NCI-H2171 (cell line): ENCODE measurements at regions not wholly inside any gene's neighbourhood (a gene's known extent, or its start where the extent isn't known, plus 50 kb on each side); places are given as distances from the start of the nearest gene placed in this dataset.

Experiments used
- DNase-seq: peaks from one replicate; lab custom pipeline; 2025; lab: John Stamatoyannopoulos, UW

DNA sequence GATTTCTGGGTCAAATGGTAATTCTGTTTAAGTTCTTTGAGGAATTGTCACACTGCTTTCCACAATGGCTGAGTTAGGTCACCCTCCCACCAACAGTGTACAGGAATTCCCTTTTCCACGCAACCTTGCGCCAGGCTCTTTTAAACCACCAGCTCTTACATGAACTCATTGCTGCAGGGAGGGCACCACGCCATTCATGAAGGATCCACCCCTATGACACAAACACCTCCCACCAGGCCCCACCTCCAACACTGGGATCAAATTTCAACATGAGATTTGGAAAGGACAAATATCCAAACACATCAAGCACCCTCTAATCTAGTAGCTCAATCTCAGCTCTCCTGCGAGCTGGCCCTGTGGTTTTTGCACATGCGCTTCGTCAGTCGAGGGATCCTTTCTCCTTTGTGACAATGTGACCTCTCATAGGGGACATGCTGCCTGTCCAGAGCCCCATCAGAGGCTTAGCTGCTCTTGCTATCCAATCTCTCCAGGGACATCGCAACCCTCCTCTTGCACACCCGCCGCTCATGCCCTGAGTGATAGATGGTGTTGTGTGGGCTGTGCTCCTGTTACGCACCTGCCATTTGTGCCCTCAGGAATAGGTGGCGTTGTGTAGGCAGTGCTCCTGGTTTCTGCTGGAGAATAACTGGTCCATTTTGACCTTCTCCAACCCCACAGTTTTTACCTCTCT is 328.0 kb downstream of the UQCRFS1 start:
- DNase-seq = no peak

DNA sequence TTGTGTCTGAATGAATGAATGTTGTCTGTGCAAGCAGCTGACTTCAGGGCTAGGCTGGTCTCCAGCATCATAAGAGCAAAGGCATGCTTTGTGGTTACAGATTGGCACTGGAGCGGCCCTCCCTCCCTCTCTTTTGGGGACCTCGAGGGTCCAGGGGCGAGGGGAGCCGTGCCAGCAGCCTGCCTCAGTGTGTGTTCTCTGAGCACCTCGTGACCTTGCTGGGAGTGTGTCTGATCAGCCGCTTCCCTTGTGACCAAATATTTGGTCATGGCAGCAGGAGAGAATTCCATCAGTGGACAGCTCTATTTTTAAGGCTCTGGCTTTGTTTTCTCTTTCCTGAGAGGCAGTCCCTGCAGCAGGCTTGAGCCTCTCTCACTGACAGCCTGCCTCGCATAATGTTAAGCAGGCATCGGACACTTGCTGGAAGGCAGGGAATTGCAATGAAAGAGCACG is 329.7 kb downstream of the UQCRFS1 start:
- no peak for DNase-seq

GRCh38 chr19:28882818-28883217 is 330.1 kb downstream of the UQCRFS1 start:
- DNase-seq = no peak

GRCh38 chr19:28881616-28882015 is 331.3 kb downstream of the UQCRFS1 start:
- no peak for DNase-seq

DNA sequence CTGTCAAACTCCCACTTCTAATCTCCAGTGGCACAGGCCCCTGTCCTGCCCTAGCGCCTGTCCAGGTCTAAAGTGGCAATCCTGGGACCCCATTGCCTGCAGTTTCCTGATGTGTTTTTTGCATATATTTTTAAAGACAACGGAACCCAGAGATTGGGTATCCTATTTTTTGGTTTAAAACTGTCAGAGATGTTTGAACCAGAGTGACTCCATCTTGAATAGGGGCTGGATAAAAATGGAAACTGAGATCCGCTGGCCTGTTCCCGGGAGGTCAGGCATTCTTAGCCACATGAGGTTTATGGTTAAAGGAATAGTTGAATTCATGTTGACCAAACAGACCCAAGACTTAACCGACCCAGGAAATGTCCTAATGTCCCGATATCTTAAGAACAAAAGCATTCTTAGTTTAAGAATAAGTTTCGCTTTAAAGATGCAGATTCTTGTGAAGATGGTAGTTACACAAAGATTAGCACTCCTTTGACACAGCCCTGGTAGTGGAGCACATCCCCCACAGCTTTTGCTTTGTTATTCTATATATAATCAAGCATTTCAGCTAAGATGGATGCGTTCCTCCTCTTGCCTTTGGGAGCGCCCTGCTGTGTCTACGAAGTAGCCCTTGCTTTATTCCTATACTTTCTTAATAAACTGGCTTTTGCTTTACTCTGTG is 332.1 kb downstream of the UQCRFS1 start:
- no peak for DNase-seq

- DNase-seq = peak; percentile 82
Measured at GRCh38 chr19:28878862-28879566, 333.9 kb downstream of the UQCRFS1 start.

DNA sequence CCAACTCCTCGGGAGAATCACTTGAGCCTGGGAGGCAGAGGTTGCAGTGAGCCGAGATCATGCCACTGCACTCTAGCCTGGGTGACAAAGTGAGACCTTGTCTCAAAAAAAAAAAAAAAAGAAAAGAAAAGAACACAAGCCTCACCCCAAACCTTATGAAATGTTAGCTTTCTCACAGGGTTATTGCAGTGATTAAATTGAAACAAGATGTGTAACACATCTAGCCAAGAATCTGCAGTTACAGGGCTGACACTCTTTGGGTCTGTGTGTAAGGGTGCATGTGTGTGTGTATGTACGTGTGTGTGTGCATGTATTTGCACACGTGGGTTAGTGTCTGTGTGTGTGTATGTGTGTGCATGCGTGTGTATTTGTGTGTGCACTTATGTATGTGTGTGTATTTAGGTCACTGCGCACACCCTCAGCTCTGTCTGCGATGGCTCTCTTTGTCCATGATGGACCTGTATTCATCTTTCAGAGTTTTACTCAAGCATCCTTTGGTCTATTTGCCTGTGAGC is 336.3 kb downstream of the UQCRFS1 start:
- no peak for DNase-seq

DNA sequence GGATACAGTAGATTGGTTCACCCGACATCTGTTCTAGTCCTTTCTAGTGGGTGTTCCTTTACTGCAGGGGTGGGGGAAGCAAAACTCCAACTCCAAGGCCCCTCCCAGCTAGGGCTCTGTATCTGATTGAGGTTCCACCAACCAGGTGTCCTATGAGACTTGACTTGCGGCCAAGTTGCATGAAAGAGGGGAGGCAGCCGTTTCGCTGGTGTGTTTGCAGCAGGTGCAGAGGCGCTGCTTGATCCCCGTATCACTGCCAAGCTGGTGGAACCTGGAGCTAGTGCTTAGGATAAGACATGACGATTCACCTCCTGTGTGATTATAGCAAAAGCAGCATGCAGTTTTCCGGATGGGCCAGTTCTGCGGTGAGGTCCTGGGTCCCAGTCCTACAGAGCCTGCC is 338.2 kb downstream of the UQCRFS1 start:
- no peak for DNase-seq

DNA sequence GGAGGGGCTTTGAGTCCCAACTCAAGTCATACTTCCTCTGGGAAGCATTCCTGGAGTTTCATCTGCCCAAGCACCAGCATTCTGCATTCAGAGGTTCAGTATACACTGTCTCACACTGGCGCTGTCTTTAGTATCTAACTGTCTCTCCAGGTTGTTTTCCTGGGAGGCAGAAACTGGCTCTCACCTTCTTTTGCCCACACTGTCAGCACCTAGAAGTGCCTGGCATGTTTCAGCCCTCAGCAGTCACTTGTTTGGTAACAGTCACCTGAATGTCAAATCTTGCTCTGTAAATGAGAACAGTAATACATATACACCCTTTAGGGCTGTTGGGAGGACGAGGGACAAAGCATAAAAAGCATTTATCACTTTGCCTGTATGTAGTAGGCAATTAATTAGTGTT is 339.6 kb downstream of the UQCRFS1 start:
- DNase-seq = no peak

GRCh38 chr19:28871099-28871725 is 341.7 kb downstream of the UQCRFS1 start:
- no peak for DNase-seq

GRCh38 chr19:28869459-28869858 is 343.5 kb downstream of the UQCRFS1 start:
- no peak for DNase-seq

GRCh38 chr19:28868836-28869235 is 344.1 kb downstream of the UQCRFS1 start:
- no peak for DNase-seq

DNA sequence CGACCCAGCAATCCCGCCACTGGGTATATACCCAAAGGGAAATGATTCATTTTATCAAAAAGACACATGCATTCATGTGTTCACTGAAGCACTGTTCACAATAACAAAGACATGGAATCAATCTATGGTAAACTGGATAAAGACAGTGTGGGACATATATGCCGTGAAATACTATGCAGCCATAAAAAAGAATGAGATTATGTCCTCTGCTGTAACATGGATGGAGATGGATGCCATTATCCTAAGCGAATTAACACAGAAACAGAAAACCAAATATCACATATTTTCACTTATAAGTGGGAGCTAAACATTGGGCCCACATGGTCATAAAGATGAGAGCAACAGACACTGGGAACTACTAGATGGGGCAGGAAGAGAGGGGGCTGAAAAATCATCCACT is 345.0 kb downstream of the UQCRFS1 start:
- DNase-seq = no peak

DNA sequence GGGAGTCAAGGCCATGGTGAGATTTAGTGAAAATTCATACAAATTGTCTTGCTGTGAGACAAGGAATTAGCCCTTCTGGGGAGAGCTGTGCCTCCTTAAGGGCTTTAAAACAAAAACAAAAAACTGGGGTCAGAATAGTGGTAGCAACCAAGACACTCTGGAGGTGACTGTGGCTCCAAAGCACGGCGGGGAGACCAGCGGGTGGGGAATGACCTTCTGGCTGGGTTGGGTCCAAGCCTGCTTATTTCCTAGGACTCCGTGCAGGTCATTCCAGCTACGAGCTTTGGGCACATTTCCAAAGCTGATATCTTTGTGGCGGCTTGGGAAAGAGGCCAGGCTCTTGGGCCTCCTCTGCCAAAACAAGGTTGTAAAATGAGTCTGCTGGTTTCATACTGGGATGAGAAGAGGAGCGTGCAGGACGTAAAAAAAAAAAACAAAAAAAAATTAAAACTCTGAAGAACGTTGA is 348.3 kb downstream of the UQCRFS1 start:
- no peak for DNase-seq

GRCh38 chr19:28864024-28864503 is 348.9 kb downstream of the UQCRFS1 start:
- DNase-seq = no peak

DNA sequence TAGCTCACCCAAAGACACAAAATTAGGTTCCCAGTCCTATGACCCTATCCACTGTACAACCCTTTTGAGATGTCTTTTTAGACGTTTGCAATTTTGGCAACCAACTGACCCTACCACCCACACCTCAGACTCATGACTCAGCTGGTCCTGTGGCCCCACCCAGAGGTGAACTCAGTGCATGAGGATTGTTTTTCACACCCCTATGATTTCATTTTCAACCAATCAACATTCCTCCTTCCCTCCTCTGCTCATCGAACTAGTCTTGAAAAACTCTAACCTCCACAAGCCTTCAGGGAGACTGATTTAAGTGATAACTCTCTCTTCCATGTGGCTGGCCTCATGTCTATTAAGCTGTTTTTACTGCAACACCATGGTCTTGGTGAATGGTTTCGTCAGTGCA is 350.7 kb downstream of the UQCRFS1 start:
- no peak for DNase-seq

DNA sequence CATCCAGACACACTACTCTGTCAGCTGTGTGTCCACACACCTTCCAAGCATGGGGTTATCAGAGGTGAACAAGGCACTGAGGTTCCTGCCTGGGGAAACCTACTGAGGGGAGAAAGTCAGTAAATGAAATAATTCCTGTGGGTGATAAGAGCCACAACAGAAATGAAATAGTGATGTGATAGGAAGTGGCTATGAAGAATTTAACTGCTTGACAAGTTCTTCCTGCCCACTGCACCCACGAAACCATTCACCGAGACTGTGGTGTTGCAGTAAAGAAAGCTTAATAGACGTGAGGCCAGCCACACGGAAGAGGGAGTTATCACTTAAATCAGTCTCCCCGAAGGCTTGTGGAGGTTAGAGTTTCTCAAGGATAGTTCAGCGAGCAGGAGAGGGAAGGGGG is 353.1 kb downstream of the UQCRFS1 start:
- no peak for DNase-seq

GRCh38 chr19:28858933-28859332 is 354.0 kb downstream of the UQCRFS1 start:
- DNase-seq = no peak

DNA sequence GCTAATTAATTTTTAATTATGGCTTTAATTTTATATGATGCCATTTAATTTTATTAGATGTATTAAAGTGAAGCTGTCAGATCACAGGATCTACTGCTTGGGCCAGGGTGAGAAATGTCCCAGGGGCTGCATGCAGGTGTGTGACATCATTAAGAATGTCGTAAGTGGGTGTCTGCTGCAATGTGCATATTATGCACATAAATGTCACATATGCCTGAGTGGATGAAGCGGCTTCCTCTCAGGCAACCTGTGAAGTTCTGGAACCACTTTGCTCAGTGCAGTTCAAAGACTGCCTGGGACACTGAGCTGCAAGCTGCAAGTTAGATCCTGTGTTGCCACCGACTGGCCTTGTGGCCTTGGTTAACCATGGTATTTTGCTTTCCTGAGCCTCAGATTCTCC is 355.0 kb downstream of the UQCRFS1 start:
- DNase-seq = no peak

DNA sequence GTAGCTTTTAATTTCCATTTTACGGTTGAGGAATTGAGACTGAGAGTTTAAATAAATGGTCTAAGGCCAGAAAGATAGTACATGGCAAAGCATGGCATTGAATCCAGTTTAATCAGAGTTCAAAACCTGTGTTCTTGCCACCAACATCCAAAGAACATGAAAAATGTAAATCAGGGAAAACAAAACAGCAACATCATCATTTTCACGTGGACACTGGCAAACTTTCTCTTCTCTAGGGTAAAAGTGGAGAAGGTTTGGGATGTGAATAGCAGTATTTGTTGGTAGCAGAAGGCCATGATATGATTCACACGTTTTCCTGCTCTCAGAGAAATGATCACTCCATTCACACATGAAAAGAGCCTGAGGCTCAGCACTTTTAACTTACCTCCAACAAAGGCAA is 357.7 kb downstream of the UQCRFS1 start:
- DNase-seq = no peak

- no peak for DNase-seq
Measured at GRCh38 chr19:28847468-28847867, 365.5 kb downstream of the UQCRFS1 start.
